GM12872 (cell line): ENCODE measurements at regions not wholly inside any gene's neighbourhood (a gene's known extent, or its start where the extent isn't known, plus 50 kb on each side); places are given as distances from the start of the nearest gene placed in this dataset.

Source experiments
- CTCF ChIP-seq: IDR thresholded peaks from 3 replicates; pipeline ENCODE4 v1.5.1; 2011; ENCODE audit warnings: low read depth, mild to moderate bottlenecking, low read length, moderate library complexity; ENCODE audit not compliant: insufficient read depth

- TF ChIP-seq CTCF, result no peak
Measured at GRCh38 chr2:144624451-144624850, 104.5 kb upstream of the ZEB2 start.

- TF ChIP-seq CTCF, result no peak
Measured at GRCh38 chr2:144621266-144621665, 101.3 kb upstream of the ZEB2 start.

- TF ChIP-seq CTCF, result no peak
Measured at GRCh38 chr2:144619760-144620159, 99.8 kb upstream of the ZEB2 start.

- TF ChIP-seq CTCF, result no peak
Measured at GRCh38 chr2:144615866-144616565, 96.1 kb upstream of the ZEB2 start.

GRCh38 chr2:144607891-144608521 lies 88.1 kb upstream of the ZEB2 start:
- no peak for TF ChIP-seq CTCF

GRCh38 chr2:144607099-144607498 lies 87.2 kb upstream of the ZEB2 start:
- no peak for TF ChIP-seq CTCF

GRCh38 chr2:144606466-144607095 lies 86.7 kb upstream of the ZEB2 start:
- no peak for TF ChIP-seq CTCF
